GM18505 (cell line): ENCODE measurements at regions not wholly inside any gene's neighbourhood (a gene's known extent, or its start where the extent isn't known, plus 50 kb on each side); places are given as distances from the start of the nearest gene placed in this dataset.

Experiments used
- ATAC-seq: cut with Tn5 transposase; IDR thresholded peaks from one replicate; pipeline ENCODE4 v1.9.1; 2021; ENCODE audit not compliant: unreplicated experiment
- POLR2A ChIP-seq: IDR thresholded peaks from 4 replicates; pipeline ENCODE4 v1.6.1; 2011; ENCODE audit warnings: borderline replicate concordance; ENCODE audit not compliant: insufficient read depth, insufficient read length; ENCODE audit errors: extremely low read depth

- no peak for TF ChIP-seq POLR2A
- no peak for ATAC-seq
Observed at GRCh38 chr17:69907132-69907847, 167.7 kb upstream of the KCNJ16 start.

GRCh38 chr17:69908626-69909368 lies 166.2 kb upstream of the KCNJ16 start:
- no peak for ATAC-seq
- TF ChIP-seq POLR2A: no peak

- no peak for ATAC-seq
- TF ChIP-seq POLR2A: no peak
Observed at GRCh38 chr17:69909389-69909788, 165.6 kb upstream of the KCNJ16 start.

GRCh38 chr17:69912805-69913204 lies 162.2 kb upstream of the KCNJ16 start:
- no peak for ATAC-seq
- TF ChIP-seq POLR2A: no peak

GRCh38 chr17:69913216-69913615 lies 161.8 kb upstream of the KCNJ16 start:
- TF ChIP-seq POLR2A: no peak
- ATAC-seq: no peak

GRCh38 chr17:69913616-69914015 lies 161.4 kb upstream of the KCNJ16 start:
- ATAC-seq: no peak
- no peak for TF ChIP-seq POLR2A

GRCh38 chr17:69914520-69914919 lies 160.5 kb upstream of the KCNJ16 start:
- ATAC-seq: no peak

GRCh38 chr17:69916761-69917160 lies 158.3 kb upstream of the KCNJ16 start:
- no peak for TF ChIP-seq POLR2A
- ATAC-seq: no peak

More at GRCh38 chr17:69914520-69914919, 160.5 kb upstream of the KCNJ16 start:
- TF ChIP-seq POLR2A: no peak

GRCh38 chr17:69918164-69918563 lies 156.9 kb upstream of the KCNJ16 start:
- TF ChIP-seq POLR2A: no peak
- ATAC-seq: no peak

- no peak for ATAC-seq
- no peak for TF ChIP-seq POLR2A
Observed at GRCh38 chr17:69919789-69920188, 155.2 kb upstream of the KCNJ16 start.

GRCh38 chr17:69921046-69921445 lies 154.0 kb upstream of the KCNJ16 start:
- no peak for ATAC-seq

GRCh38 chr17:69928611-69929010 lies 146.4 kb upstream of the KCNJ16 start:
- no peak for ATAC-seq
- TF ChIP-seq POLR2A: no peak

More at GRCh38 chr17:69921046-69921445, 154.0 kb upstream of the KCNJ16 start:
- TF ChIP-seq POLR2A: no peak

GRCh38 chr17:69936996-69937395 lies 138.0 kb upstream of the KCNJ16 start:
- no peak for TF ChIP-seq POLR2A
- ATAC-seq: no peak

GRCh38 chr17:69943058-69943457 lies 132.0 kb upstream of the KCNJ16 start:
- ATAC-seq: no peak
- TF ChIP-seq POLR2A: no peak
